Iris pigment epithelial cell (primary cell): ENCODE measurements at regions not wholly inside any gene's neighbourhood (a gene's known extent, or its start where the extent isn't known, plus 50 kb on each side); places are given as distances from the start of the nearest gene placed in this dataset.

ENCODE experiments used
- DNase-seq: peaks from one replicate; pipeline ENCODE4 v3.0.0-alpha.2; 2011; ENCODE audit warnings: low read depth

DNA sequence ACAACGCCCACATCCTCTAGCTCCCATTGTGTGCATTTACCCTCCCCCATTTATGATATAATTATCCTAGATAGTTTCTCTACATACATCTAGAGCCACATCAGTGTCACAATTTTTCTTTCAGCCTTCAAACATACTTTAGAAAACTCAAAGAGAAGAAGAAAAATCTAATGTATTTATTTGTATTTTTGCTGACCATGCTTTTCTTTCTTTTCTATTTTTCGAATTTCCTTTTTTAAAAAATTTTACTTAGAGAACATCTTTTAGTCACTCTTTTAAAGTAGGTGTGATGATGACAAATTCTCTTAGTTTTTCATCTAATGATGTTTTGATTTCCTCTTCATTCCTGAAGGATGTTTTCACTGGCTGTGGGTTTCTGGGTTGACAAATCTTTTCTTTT, 117.0 kb upstream of the CHL1 start:
- no peak for DNase-seq

DNA sequence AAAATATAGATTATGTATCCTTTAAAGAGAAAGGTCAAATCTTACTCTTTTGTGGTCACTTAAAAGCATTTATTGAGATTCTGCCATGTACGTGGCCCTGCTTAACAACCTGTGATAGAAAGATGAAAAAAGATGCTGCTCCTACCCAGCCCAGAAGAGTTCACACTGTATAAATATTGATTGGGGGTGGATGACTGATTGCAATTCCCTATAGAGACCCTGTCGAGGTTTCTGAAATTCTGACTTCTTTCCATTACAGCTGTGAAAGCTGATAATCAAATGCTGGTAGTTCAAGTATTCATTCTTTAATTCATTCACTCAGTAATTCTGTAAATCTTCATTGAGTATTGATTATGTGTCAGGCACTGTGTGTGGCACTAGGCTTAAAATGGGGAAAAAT, 114.1 kb upstream of the CHL1 start:
- DNase-seq: no peak

DNA sequence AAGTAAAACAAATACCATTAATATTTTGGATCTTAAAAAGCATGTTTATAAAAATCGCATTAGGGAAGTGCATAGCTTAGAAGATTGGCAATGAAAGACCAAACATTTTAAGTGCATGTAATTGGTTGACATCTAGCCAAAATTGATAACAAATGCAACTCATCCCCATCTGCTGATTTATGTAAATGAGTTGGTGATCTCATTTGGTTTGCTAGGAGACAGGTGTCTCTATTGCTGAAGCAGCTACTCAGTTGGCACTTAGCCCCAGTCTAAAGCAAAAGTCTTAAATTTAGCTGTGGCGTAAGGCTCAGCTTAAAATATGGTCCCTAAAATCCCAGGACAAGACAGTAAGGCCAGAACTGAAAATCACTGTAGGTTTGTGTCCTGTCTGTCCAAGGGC, 113.5 kb upstream of the CHL1 start:
- DNase-seq: no peak

DNA sequence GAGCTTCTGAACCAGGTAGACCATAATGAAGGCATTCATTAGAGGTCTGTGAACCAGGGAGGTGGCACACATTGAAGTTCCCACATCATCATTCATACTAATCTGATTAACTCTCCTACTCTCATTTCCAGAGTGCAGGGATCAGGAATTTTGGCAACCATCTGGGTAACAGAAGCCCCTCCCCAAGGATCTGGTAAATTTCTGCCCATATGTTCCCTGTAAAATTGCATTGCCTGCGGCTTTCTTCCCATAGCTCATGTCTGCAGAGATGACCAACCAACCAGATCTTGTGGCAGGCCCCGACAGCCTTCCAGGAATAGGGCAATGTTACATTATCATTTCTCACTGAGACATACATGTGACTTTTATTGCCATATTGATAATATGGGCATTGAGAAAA, 111.4 kb upstream of the CHL1 start:
- no peak for DNase-seq

DNA sequence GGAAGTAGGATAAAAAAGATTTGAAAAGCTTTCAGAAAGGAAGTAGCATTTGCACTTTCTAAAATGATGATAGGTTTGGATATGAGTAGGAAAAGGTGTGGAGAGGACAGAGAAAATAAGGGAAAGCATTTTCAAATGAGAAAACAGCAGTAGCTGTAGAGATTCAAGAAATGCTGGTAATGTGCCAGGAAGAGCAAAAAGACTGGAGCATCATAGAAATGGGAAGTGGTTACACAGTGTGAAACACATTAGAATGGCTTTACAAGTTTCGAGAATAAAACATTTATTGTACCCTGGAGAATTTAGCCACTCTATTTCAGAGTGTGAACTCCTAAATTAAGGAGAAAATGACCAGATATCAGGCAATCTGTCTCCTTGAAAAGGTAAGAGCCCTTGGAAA, 108.3 kb upstream of the CHL1 start:
- DNase-seq: no peak

DNA sequence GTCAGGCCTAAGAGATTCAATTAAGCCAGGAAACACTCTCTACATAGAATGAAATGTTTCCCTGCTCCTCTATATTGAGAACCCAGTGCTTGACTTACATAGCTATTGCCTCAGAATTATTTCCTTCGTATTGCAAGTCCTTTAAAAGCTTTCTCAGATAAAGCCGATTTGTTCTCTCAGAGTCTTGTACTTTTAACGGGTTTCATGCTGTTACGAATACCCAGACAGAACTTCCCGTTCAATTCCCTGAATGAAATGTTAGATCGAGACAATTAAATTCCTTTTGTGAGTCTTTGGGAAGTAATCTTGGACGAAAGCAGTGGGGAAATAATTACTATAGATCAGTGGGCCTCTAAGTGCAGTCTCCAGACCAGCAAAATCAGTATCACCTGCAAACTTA, 102.8 kb upstream of the CHL1 start:
- DNase-seq: no peak

DNA sequence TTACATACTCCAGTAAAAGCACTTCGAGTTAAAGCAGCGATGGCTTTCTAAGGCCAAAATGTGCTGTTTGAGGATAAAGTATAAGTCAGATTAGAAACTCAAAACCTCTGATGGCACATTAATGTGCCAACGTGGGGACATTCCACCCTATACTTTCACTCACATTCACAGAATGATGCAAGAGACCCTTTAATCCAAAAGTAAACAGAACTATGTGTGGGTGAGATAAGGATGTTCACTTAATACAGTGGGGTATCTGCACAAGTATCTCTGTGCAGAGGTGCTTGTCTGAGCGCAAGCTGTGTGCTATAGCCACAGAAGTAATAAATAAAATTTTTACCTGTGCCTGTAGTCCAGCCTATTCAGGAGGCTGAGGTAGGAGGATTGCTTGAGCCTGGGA, 100.3 kb upstream of the CHL1 start:
- DNase-seq: no peak

DNA sequence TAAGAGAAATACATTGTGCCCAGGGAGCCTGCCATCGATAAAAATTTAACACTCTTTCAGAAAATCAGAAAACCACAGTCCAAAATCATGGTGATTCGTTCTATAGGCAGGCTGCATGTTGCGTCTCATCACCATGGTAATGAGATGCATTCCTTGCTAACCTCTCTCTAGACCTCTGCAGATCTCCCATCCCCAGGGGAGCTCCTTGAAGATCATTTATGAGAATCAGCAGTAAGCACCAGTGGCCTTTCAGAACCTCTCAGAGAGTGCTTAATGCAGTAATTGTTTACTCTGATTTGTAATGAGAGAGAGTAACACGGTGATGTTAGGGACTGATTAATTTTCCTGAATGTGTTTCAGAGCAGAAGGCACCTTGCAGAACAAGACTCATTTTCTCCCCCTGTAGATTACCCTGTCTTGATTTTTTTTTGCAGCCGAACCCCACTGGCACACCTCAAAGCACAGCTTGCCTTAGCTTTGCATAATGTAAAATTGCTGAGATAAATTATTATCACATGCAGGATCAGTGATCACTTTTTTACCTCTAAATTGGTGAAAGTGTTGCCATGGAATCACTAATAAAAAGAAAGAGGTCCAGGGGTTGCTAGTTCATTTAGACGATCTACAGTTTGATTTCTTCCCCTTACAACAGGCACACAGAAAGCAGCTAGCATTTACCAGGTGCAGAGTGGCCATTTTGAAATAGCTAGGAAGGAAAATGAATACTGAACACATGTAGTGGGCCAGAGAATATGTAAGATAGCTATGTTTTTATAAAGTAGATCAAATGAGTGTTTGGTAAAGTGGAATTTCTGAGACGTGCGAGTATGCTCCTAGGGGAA, 98.9 kb upstream of the CHL1 start:
- DNase-seq: no peak

DNA sequence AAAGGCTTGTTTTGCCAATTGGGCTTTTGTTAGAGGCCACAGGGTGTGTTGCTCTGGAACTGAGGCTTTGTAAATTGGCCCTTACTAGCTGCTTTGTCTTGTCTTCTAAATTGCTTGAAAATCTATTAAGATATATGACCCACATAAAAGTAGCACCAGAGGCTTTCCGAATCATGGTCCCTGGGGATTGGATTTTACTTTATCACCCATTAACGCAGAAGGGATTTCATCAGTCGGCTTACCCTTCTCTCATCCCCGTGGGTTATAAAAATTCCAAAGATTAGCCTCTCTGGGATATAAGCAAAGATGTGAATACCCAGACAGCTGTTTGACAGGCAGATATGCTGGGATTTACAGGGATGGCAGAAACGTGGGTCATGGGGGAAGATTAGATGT, 98.3 kb upstream of the CHL1 start:
- no peak for DNase-seq

DNA sequence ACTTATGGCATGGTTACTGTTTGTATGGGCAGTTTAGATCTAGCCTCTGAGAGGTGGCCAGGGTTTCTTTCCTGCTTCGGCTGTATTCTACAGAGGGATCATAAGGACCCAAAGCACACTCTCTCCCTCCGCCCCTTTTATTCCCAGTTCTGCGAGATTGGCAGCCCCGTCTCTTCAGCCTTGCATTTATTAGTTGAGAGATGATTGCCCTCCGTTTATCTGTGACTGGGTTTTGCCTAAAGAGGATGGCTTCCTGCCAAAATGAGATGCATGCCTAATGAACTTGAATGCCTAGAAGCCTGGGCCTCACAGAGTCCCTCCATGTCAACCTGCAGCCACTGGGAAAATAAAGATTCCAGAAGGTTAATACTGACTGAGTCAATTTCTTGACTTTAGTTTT, 97.1 kb upstream of the CHL1 start:
- no peak for DNase-seq

DNA sequence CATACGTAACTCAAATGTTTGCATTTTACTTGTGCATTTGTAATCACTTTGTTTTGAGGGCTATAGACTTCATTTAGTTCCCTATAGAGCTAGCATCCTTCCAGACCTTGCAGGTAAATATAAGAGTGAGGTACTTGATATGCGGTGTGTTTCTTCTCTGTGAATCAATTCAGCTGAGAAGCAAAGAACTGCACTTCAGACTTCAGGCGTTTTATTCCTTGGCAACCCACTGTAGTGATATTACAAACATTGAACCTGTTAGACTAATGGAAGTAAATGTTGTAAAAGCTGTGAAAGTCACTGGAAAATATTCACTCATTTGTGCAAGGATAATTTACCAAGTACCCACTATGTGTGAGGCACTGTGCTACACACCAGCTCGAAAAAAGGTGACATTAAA, 94.1 kb upstream of the CHL1 start:
- no peak for DNase-seq

DNA sequence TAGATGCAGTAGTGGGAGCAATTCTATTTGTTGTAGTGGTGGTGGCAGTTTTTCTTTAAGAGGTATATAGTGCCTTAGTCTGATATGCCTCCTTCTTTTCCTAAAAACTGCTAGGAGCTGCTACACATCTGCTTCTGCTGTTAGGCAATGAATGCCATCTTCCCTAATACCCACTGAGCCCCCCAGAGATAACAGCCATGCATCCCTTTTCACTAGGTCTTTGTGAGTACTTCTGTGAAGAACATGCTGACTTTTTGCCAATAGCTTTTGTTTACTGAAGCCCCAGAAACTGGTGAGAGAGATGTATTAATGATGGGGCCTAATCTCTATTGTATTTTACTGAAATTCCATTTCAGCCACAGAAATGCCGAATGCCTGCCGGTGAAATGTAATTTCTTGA, 92.6 kb upstream of the CHL1 start:
- DNase-seq: no peak

DNA sequence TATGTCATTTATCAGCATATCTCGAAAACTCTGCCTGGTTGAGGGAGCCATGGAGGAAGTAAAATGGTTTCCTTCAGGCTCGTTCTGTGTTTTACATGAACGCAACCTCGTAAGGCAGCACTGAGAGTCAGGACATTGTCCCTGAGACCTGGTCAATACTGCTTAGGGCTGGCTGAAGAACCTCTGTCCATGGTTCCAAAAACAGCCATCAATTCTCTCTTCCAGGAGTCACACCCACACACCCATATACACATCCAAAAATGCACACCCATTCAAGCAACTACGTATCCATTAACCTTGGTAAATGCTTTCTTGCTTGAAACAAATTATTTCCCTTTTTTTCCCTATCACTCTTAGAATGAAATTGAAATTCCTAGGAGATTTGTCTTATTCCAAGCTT, 91.0 kb upstream of the CHL1 start:
- DNase-seq: no peak

DNA sequence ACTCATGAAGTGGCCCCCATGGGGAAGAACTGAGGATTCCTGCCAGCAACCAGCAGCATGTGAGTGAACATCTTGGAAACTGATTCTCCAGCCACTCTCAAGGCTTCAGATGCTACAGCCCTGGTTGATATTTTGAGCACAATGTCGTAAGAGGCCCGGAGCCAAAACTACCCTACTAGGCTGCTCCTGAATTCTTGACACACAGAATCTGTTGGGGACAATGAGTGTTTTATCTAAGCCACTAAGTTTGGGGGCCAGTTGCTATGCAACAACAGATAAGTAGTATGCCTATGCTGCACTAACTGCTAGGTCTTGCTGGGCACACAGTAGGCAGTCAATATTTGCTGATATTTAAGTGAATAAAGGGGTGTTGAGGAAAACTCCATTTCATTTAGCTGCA, 89.9 kb upstream of the CHL1 start:
- DNase-seq: no peak

DNA sequence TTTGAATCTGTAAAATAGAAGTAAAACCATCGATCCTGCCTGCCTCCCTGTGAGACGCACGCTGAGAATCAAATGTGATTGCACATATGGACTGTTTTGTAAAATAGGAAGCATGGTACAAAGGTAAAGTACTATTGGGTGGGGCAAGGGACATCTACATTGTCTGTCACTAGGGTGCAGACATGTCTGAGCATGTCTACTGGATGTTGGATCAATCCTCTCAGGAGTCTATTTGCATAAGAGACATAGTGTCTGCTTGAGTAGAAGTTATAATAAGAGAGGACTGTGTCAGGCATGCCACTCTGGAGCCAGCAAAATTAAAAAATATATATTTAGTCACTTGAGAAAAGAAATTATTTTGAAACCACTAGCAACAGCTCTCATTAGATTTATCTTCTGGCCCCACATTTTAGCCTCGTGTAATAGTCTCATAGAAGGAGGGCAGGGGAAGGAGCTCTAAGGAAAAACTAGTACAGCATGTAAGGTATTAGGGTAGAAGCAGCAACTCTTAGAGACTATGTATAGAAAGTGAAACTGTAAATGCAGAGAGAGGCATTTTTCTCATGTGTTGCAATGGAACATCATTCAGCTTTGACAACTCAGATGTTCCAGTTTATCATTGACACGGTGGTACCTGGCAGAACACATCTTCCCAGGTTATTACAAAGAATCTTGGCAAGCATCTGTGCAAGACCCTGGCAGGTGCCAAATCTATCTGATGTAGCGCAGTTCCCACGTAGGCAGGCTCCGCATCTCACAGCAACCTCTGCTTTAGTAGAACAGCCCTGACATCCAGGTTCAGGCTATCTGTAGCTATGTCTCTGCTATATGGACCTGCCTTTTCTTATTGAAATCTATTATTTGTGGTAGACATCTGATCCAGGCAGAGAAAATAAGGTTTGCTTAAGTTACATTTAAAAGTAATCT, 85.2 kb upstream of the CHL1 start:
- DNase-seq: no peak

DNA sequence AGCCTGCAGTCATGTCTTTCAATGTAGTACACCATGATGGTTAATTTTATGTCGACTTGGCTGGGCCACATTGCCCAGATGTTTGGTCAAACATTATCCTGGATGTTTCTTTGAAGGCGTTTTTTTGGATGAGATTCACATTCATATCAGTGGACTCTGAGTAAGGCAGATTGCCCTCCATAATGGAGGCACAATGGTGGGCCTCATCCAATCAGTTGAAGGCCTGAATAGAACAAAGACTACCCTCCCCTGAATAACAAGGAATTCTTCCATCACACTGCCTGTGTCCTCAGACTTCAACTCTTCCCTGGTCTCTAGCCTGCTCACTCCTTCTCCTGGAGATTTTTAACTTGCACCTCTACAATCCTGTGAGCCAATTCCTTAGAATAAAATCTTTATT, 83.8 kb upstream of the CHL1 start:
- no peak for DNase-seq

DNA sequence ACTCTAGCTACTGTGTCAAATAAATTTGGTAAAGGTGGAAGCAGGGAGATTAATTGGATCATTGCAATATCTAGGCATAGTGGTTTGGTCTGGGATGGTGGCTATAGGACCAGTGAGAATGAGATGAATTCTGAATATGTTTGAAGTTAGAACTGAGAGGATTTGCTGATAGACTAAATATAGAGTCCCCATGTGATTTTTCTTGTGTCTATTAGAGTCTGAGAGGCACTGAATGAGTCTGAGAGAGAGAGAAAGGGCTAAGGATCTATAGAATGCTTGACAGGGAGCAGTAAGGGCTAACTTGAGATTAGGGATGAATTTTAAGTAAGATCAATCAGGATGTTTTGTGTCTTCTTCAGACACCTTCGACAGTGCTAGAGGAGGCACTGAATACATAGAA, 77.9 kb upstream of the CHL1 start:
- no peak for DNase-seq

DNA sequence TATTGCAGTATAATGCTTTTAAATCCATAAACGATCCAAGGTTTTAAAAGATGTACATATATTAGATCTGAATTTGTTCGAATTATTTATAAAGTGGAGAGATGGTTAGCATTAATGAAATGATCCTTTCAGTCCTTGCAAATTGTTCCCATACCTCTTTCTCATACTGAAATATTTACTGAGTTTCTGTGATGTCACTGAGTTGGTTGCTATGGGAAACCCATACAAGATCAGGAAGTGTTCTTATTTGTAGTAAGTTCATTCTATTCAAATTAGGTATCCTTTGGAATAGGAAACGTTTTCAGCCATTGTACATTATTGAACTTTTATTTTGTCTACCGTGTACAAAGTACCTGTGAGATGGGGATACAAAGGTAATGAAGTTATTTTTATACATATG, 73.2 kb upstream of the CHL1 start:
- no peak for DNase-seq

DNA sequence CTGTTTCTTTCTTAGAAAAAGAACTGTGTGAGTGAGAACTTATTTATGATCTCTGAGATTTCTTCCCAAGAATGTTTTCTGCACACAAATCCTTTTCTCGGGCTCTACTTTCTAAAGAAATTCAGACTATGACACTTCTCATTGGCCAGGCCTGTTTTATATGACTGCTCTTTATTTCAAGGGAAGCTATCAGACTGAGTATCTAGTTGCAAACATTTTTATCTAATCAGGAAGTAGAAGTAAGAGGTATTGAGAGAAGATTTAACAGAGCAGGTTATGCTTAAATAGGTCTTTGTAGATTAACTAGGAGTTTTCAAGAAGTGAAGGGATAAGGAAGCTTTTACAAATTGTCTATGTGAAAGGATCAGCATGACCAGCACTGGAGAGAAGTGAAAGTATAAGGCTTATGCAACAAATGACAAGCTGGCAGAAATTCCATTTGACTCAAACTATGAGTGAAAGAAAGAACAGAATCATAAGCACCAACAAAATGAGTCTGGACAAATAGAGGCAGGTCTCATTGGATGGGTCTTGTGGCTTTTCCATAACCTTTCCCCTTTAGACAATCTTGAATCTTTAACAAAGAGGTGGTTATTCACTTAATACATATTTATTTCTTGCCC, 71.9 kb upstream of the CHL1 start:
- no peak for DNase-seq

DNA sequence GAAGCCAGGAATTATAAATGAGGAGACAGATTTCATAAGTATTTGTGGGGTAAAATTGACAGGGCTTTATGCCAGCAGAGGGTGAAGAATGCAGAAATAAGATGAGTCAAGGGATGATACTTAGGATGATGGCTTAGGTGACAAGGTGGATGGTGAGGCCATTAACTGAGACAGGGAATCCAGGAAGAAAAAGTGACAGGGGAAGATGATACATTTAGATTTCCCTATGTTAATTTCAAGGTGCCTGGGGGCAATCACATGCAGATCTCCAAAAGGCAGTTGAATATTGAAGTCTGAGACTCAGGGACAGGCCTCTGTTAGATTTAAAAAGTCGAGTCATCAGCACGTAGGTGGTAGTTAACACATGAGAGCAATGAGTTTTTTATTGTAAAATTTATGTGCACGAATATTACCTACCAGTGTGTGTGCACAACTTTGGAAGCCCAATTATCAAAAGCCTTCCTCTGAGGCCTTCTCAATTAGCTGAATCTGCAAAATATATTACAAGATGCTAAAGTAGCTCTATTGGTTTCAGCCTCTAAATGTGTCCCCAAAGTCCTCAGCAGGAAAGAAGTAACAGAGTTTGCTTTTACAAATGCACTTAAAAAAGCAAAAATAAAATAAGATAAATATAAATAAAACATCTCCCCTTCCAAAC, 67.9 kb upstream of the CHL1 start:
- DNase-seq: no peak

DNA sequence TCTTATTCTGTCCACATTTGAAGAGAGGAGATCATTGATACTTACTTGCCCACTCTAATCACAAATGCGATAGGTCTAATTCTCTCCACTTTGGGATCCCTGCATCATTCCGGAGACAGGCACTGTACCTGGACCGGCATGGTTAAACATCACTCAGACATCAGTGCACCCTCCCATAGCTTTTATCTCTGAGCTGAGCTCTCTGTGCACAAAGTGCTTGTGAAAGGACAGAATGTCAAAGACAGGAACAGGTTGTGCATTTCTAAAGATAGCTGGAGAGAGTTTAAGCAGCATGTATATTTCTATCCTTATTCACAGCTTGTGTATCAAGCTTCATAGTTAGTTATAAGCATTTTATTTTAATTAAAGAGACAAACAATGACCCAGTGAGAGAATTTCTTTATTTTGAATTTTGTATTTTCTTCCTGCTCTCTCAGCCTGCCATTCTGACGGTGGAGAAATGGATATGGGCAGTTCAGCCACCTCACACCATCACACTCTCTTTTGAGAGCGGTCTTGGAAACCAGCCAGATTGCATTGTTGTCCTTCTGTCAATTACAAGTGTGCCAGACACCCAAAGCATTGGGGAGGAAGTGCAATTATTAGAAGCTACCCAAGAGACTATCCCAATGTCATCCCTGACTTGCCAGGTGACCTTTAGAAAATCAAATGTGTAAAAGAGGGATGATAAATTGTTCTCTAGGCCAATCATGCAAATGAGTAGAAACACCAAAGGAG, 65.2 kb upstream of the CHL1 start:
- DNase-seq: no peak

DNA sequence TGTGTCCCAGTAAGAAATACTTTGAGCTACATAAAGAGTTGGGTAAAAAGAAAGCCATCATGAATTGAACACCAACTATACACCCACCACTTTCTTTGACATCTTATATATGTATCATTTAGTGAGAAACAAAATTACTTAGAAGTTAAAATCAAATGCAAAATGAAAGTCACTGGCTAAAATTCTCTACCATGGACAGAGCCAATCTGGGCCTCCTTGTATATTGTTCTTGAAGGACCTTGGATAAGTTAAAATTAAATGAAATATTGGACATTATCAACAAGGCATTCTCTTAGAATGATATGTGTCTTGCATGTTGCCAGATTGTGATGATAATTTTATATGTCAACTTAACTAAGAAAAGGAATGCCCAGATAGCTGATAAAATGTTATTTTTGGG, 64.2 kb upstream of the CHL1 start:
- no peak for DNase-seq
